ENCODE measurements at regions not wholly inside any gene's neighbourhood (a gene's known extent, or its start where the extent isn't known, plus 50 kb on each side); places are given as distances from the start of the nearest gene placed in this dataset.

GRCh38 chr17:73770115-73770848, 126.0 kb upstream of the SDK2 start:
- Histone ChIP-seq H3K27me3 (ENCODE audit: control insufficient read depth in 2 of 2, insufficient read depth in 2 of 2, low read length in 2 of 2) (no peaks in the 10 kb centered on the region), H3K36me3 (ENCODE audit: control insufficient read depth in 2 of 3, insufficient read depth in 3 of 3, low read length in 3 of 3) (no peaks in the 10 kb centered on the region), H3K9me3 (ENCODE audit: control insufficient read depth in 2 of 3, low read length in 3 of 3) (no peaks in the 10 kb centered on the region), H3K27ac (ENCODE audit: low read depth, low read length) (no peak overlapping the region), H3K4me1 (ENCODE audit: control insufficient read depth in 2 of 2, insufficient read depth in 2 of 2, low read length in 2 of 2) (no peaks in the 10 kb centered on the region), H3K4me3 (ENCODE audit: low read length) (no peak overlapping the region)
- CTCF ChIA-PET = no interaction called here
- no peaks in the 10 kb centered on the region for H3K9me3 Mint-ChIP-seq
- H3K36me3 Mint-ChIP-seq = no peaks in the 10 kb centered on the region
- H3K4me1 Mint-ChIP-seq = peaks cover 0 to 5% (median 0%) of the 10 kb centered on the region in 7 donors
- H3K27me3 Mint-ChIP-seq = no peaks in the 10 kb centered on the region
- POLR2A ChIA-PET = no interaction called here
- no peak overlapping the region for H3K4me3 Mint-ChIP-seq
- DNase-seq (no peak), ATAC-seq (peak; percentile 14)
- intact Hi-C loops (cut with micrococcal nuclease) = loop anchor here in 1 of 2 donors (10.0 kb wide), 1 partner anchor 55 kb away; no protein-coding TSS in a partner anchor
- no peak overlapping the region for H3K27ac Mint-ChIP-seq

GRCh38 chr17:73770849-73771229, 126.6 kb upstream of the SDK2 start:
- Mint-ChIP-seq H3K9me3 (no peaks in the 10 kb centered on the region), H3K27ac (peak overlapping the region in 1 of 9 donors; percentile 11), H3K4me3 (no peak overlapping the region), H3K4me1 (peaks cover 0 to 5% (median 0%) of the 10 kb centered on the region in 7 donors), H3K36me3 (no peaks in the 10 kb centered on the region), H3K27me3 (no peaks in the 10 kb centered on the region)
- no peak overlapping the region for H3K4me3 ChIP-seq (ENCODE audit: low read length)
- no peak for DNase-seq
- no peaks in the 10 kb centered on the region for H3K36me3 ChIP-seq (ENCODE audit: control insufficient read depth in 2 of 3, insufficient read depth in 3 of 3, low read length in 3 of 3)
- ChIA-PET POLR2A (interaction anchor here (1.0 kb wide), 1 partner anchor 12 kb away, joined by 3 read pairs; no protein-coding TSS in a partner anchor), CTCF (no interaction called here)
- H3K27ac ChIP-seq (ENCODE audit: low read depth, low read length) = no peak overlapping the region
- ATAC-seq = no peak
- intact Hi-C loops (cut with micrococcal nuclease) = loop anchor here in 1 of 2 donors (10.0 kb wide), 1 partner anchor 54 kb away; no protein-coding TSS in a partner anchor
- H3K27me3 ChIP-seq (ENCODE audit: control insufficient read depth in 2 of 2, insufficient read depth in 2 of 2, low read length in 2 of 2) = no peaks in the 10 kb centered on the region
- H3K9me3 ChIP-seq (ENCODE audit: control insufficient read depth in 2 of 3, low read length in 3 of 3) = no peaks in the 10 kb centered on the region
- H3K4me1 ChIP-seq (ENCODE audit: control insufficient read depth in 2 of 2, insufficient read depth in 2 of 2, low read length in 2 of 2) = no peaks in the 10 kb centered on the region

GRCh38 chr17:73772107-73772705, 128.0 kb upstream of the SDK2 start:
- POLR2A ChIA-PET = interaction anchor here (1.0 kb wide), 1 partner anchor 11 kb away, joined by 3 read pairs; no protein-coding TSS in a partner anchor
- H3K4me3 ChIP-seq (ENCODE audit: low read length) = no peak overlapping the region

GRCh38 chr17:73773702-73774101, 129.5 kb upstream of the SDK2 start:
- Mint-ChIP-seq H3K9me3 (peaks cover 0 to under 1% (median 0%) of the 10 kb centered on the region in 11 donors), H3K4me1 (peaks cover 0 to 5% (median 0%) of the 10 kb centered on the region in 7 donors), H3K27me3 (no peaks in the 10 kb centered on the region), H3K36me3 (no peaks in the 10 kb centered on the region), H3K27ac (peak overlapping the region in 1 of 9 donors; percentile 25), H3K4me3 (no peak overlapping the region)
- intact Hi-C loops (cut with micrococcal nuclease) = loop anchor here in 1 of 2 donors (10.0 kb wide), 1 partner anchor 51 kb away; no protein-coding TSS in a partner anchor
- no peaks in the 10 kb centered on the region for H3K9me3 ChIP-seq (ENCODE audit: control insufficient read depth in 2 of 3, low read length in 3 of 3)
- no peak overlapping the region for H3K27ac ChIP-seq (ENCODE audit: low read depth, low read length)
- CTCF ChIA-PET = no interaction called here
- DNase-seq (no peak), ATAC-seq (no peak)
- no peak overlapping the region for H3K4me3 ChIP-seq (ENCODE audit: low read length)
- H3K4me1 ChIP-seq (ENCODE audit: control insufficient read depth in 2 of 2, insufficient read depth in 2 of 2, low read length in 2 of 2) = no peaks in the 10 kb centered on the region
- H3K27me3 ChIP-seq (ENCODE audit: control insufficient read depth in 2 of 2, insufficient read depth in 2 of 2, low read length in 2 of 2) = no peaks in the 10 kb centered on the region
- POLR2A ChIA-PET = no interaction called here
- H3K36me3 ChIP-seq (ENCODE audit: control insufficient read depth in 2 of 3, insufficient read depth in 3 of 3, low read length in 3 of 3) = no peaks in the 10 kb centered on the region

More at GRCh38 chr17:73772107-73772705, 128.0 kb upstream of the SDK2 start:
- no peaks in the 10 kb centered on the region for H3K9me3 Mint-ChIP-seq
- no peak for ATAC-seq
- Histone ChIP-seq H3K27me3 (ENCODE audit: control insufficient read depth in 2 of 2, insufficient read depth in 2 of 2, low read length in 2 of 2) (no peaks in the 10 kb centered on the region), H3K27ac (ENCODE audit: low read depth, low read length) (no peak overlapping the region), H3K9me3 (ENCODE audit: control insufficient read depth in 2 of 3, low read length in 3 of 3) (no peaks in the 10 kb centered on the region), H3K4me1 (ENCODE audit: control insufficient read depth in 2 of 2, insufficient read depth in 2 of 2, low read length in 2 of 2) (no peaks in the 10 kb centered on the region), H3K36me3 (ENCODE audit: control insufficient read depth in 2 of 3, insufficient read depth in 3 of 3, low read length in 3 of 3) (no peaks in the 10 kb centered on the region)
- no peak for DNase-seq
- H3K36me3 Mint-ChIP-seq = no peaks in the 10 kb centered on the region
- intact Hi-C loops (cut with micrococcal nuclease) = loop anchor here in 1 of 2 donors (10.0 kb wide), 1 partner anchor 53 kb away; no protein-coding TSS in a partner anchor
- no peaks in the 10 kb centered on the region for H3K27me3 Mint-ChIP-seq
- peaks cover 0 to 5% (median 0%) of the 10 kb centered on the region in 7 donors for H3K4me1 Mint-ChIP-seq
- no peak overlapping the region for H3K27ac Mint-ChIP-seq
- H3K4me3 Mint-ChIP-seq = no peak overlapping the region
- CTCF ChIA-PET = interaction anchor here (1.2 kb wide), 1 partner anchor 14 kb away, joined by 3 read pairs; no protein-coding TSS in a partner anchor

- ChIA-PET POLR2A (no interaction called here), CTCF (no interaction called here)
- ATAC-seq = no peak
- Mint-ChIP-seq H3K4me3 (no peak overlapping the region), H3K36me3 (no peaks in the 10 kb centered on the region), H3K27me3 (no peaks in the 10 kb centered on the region), H3K9me3 (peaks cover 0 to 2% (median 0%) of the 10 kb centered on the region in 11 donors), H3K27ac (no peak overlapping the region), H3K4me1 (peaks cover 0 to 5% (median 0%) of the 10 kb centered on the region in 7 donors)
- Histone ChIP-seq H3K27me3 (ENCODE audit: control insufficient read depth in 2 of 2, insufficient read depth in 2 of 2, low read length in 2 of 2) (no peaks in the 10 kb centered on the region), H3K4me3 (ENCODE audit: low read length) (no peak overlapping the region), H3K4me1 (ENCODE audit: control insufficient read depth in 2 of 2, insufficient read depth in 2 of 2, low read length in 2 of 2) (no peaks in the 10 kb centered on the region), H3K27ac (ENCODE audit: low read depth, low read length) (no peak overlapping the region), H3K36me3 (ENCODE audit: control insufficient read depth in 2 of 3, insufficient read depth in 3 of 3, low read length in 3 of 3) (no peaks in the 10 kb centered on the region), H3K9me3 (ENCODE audit: control insufficient read depth in 2 of 3, low read length in 3 of 3) (no peaks in the 10 kb centered on the region)
- intact Hi-C loops (cut with micrococcal nuclease) = loop anchor here in 1 of 2 donors (10.0 kb wide), 1 partner anchor 50 kb away; no protein-coding TSS in a partner anchor
- DNase-seq = no peak
These were observed 130.6 kb upstream of the SDK2 start for GRCh38 chr17:73774852-73775251.

GRCh38 chr17:73776351-73777130, 132.3 kb upstream of the SDK2 start:
- Histone ChIP-seq H3K27me3 (ENCODE audit: control insufficient read depth in 2 of 2, insufficient read depth in 2 of 2, low read length in 2 of 2) (no peaks in the 10 kb centered on the region), H3K4me1 (ENCODE audit: control insufficient read depth in 2 of 2, insufficient read depth in 2 of 2, low read length in 2 of 2) (no peaks in the 10 kb centered on the region), H3K4me3 (ENCODE audit: low read length) (no peak overlapping the region), H3K9me3 (ENCODE audit: control insufficient read depth in 2 of 3, low read length in 3 of 3) (no peaks in the 10 kb centered on the region), H3K27ac (ENCODE audit: low read depth, low read length) (no peak overlapping the region), H3K36me3 (ENCODE audit: control insufficient read depth in 2 of 3, insufficient read depth in 3 of 3, low read length in 3 of 3) (no peaks in the 10 kb centered on the region)
- Mint-ChIP-seq H3K9me3 (peaks cover 0 to 5% (median 0%) of the 10 kb centered on the region in 11 donors), H3K36me3 (no peaks in the 10 kb centered on the region), H3K4me1 (peaks cover 0 to 5% (median under 1%) of the 10 kb centered on the region in 7 donors), H3K4me3 (no peak overlapping the region), H3K27me3 (no peaks in the 10 kb centered on the region), H3K27ac (peak overlapping the region in 1 of 9 donors; percentile 8)
- no peak for DNase-seq
- intact Hi-C loops (cut with micrococcal nuclease) = loop anchor here in 1 of 2 donors (10.0 kb wide), 1 partner anchor 48 kb away; no protein-coding TSS in a partner anchor
- no peak for ATAC-seq
- CTCF ChIA-PET = no interaction called here
- POLR2A ChIA-PET = no interaction called here
